IPS-20b (cell line): ENCODE measurements at regions not wholly inside any gene's neighbourhood (a gene's known extent, or its start where the extent isn't known, plus 50 kb on each side); places are given as distances from the start of the nearest gene placed in this dataset.

ENCODE experiments used
- H3K27ac ChIP-seq: one replicate; pipeline ENCODE4 v1.5.1; 2013; ENCODE audit warnings: low read length
- H3K27me3 ChIP-seq: 2 replicates; pipeline ENCODE4 v1.6.1; 2013; ENCODE audit warnings: mild to moderate bottlenecking, low read length, inconsistent platforms; ENCODE audit not compliant: insufficient read depth
- H3K36me3 ChIP-seq: 2 replicates; pipeline ENCODE4 v1.6.1; 2013; ENCODE audit warnings: low read depth, mild to moderate bottlenecking, inconsistent platforms, low read length, moderate library complexity; ENCODE audit not compliant: insufficient read depth
- H3K4me1 ChIP-seq: 2 replicates; pipeline ENCODE4 v1.6.1; 2013; ENCODE audit warnings: mild to moderate bottlenecking, control low read depth, inconsistent platforms, low read length, moderate library complexity; ENCODE audit not compliant: insufficient read depth
- H3K4me3 ChIP-seq: 2 replicates; pipeline ENCODE4 v1.5.1; 2013; ENCODE audit warnings: mild to moderate bottlenecking, low read length, inconsistent platforms
- H3K9ac ChIP-seq: 2 replicates; pipeline ENCODE4 v1.6.1; 2013; ENCODE audit warnings: low read depth, mild to moderate bottlenecking, inconsistent platforms, low read length, moderate library complexity
- H3K9me3 ChIP-seq: 2 replicates; pipeline ENCODE4 v1.6.1; 2013; ENCODE audit warnings: mild to moderate bottlenecking, low read depth, low read length, inconsistent platforms; ENCODE audit not compliant: insufficient read depth

DNA sequence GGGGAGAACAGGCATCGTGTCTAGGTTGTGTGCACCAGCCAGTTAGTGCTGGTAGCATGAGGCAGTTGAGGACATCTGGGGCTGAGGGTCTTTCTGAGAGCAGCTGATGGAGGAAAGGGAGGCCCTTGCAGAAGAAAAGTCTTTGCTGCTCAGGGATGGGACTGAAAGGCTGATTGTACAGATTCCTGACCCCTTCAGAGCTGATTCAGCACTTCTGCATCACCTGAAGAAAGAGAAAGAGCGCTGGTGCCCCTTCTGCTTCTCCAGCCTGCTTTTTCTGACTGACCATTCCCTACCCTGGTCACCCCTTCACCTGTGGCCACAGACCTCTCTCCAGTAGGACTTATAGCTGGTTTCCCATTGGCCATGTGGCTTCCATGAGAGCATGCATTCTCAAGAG is 476.2 kb downstream of the TSHZ3 start:
- H3K9ac ChIP-seq, result no peak overlapping the region
- H3K27ac ChIP-seq, result no peak overlapping the region
- no peak overlapping the region for H3K4me3 ChIP-seq
- no peaks in the 10 kb centered on the region for H3K4me1 ChIP-seq
- no peaks in the 10 kb centered on the region for H3K36me3 ChIP-seq
- H3K9me3 ChIP-seq, result no peaks in the 10 kb centered on the region
- no peaks in the 10 kb centered on the region for H3K27me3 ChIP-seq

DNA sequence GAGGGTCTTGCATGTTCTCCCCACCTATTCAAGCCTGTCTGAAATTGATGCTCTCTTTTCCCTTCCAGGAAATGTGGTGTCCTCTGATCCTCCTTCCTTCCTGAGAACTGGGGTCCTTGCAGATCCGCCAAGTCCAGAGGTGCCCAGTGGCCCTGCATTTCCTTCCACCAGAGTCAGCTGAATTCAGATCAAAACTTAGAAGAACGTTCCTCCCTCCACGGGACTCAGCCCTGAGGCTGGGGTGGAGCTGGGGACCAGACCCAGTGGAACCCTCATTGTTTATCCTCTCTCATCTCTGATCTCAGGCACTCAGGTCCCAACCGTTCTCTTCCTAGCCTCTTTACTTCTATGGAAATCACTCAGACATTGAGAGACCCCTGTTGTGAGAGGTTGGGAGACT is 477.3 kb downstream of the TSHZ3 start:
- Histone ChIP-seq H3K4me3 (no peak overlapping the region), H3K27me3 (no peaks in the 10 kb centered on the region), H3K9ac (no peak overlapping the region), H3K36me3 (no peaks in the 10 kb centered on the region), H3K27ac (no peak overlapping the region), H3K4me1 (no peaks in the 10 kb centered on the region), H3K9me3 (no peaks in the 10 kb centered on the region)

DNA sequence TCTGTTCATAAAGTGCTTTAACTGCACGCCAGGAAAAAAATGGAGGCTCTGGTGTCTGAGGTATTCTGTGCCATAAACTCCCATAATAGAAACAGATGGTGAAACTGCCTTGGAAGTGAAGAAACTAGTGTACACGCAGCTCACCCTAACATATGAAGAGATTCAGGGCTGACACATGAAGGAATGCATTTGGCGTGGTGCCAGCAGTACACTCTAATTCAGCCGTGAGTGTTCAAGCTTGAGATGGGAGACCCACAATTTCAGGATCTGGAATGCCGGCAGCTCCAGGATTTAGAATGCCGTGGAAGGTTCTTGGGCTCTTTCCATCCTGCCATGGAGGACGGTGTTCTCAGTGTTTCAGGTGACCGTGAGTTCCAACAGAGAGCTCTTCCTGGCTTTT is 478.4 kb downstream of the TSHZ3 start:
- no peak overlapping the region for H3K27ac ChIP-seq
- H3K27me3 ChIP-seq, result no peaks in the 10 kb centered on the region
- no peak overlapping the region for H3K9ac ChIP-seq
- H3K4me1 ChIP-seq, result no peaks in the 10 kb centered on the region
- no peaks in the 10 kb centered on the region for H3K9me3 ChIP-seq
- no peak overlapping the region for H3K4me3 ChIP-seq
- H3K36me3 ChIP-seq, result no peaks in the 10 kb centered on the region

DNA sequence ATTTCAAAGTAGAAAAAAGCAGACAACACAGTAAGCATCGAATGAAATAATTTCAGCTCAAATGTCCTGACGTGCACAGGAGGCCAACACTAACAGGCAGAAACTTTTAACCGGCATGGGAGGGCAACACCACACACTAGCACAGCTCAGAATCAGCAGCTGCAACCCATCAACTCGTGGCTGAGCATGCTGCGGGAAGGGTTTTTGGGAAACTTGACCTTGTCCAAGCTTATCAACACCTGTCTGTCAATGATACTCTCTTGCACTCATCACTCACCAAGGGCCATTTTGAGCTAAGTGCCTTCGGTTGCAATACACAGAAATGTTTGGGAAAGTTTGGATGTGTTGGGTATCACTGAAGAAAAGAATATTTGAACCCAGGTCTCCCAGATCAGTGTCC is 483.7 kb downstream of the TSHZ3 start:
- Histone ChIP-seq H3K27me3 (no peaks in the 10 kb centered on the region), H3K36me3 (no peaks in the 10 kb centered on the region), H3K9ac (no peak overlapping the region), H3K9me3 (no peaks in the 10 kb centered on the region), H3K27ac (no peak overlapping the region), H3K4me1 (no peaks in the 10 kb centered on the region), H3K4me3 (no peak overlapping the region)

DNA sequence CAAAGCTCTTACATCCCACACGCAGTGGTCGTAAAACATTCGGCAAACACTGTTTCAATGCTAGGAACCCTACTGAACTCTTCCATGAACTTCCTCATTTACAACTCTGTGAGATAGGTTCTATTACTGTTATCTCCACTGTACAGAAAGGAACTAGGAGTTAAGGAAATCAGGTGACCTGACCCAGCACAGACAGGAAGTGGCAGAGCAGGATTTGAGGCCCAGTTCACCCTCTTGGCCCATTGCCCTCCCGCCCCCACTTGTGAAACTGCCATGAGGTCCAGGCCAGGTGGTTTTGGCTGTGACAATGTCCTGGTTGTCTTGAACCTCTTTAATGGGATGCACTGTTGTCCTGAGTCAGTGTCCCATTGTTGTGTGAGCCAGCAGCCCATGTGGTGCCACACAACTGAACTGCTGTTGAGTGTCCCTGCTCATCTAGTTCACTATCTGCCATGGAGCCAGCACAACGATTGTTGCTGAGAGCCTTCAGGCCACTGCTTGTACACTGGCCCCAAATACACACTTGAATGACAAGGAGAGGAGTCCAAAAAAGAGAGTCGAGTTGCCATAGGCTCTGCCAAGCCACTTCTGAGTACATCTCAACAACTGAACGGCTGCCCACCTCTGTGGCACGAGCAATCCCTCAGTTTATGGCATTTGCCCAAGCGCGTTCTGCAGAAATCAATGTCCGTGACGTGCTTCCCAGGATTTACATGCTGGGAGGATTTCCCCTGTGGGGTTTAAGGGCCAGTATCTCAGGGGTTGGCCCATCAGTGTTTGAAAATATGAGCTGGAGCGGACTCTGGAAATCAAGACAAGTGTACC is 484.6 kb downstream of the TSHZ3 start:
- Histone ChIP-seq H3K9me3 (no peaks in the 10 kb centered on the region), H3K9ac (no peak overlapping the region), H3K27me3 (no peaks in the 10 kb centered on the region), H3K4me3 (no peak overlapping the region), H3K36me3 (no peaks in the 10 kb centered on the region), H3K27ac (no peak overlapping the region), H3K4me1 (no peaks in the 10 kb centered on the region)

DNA sequence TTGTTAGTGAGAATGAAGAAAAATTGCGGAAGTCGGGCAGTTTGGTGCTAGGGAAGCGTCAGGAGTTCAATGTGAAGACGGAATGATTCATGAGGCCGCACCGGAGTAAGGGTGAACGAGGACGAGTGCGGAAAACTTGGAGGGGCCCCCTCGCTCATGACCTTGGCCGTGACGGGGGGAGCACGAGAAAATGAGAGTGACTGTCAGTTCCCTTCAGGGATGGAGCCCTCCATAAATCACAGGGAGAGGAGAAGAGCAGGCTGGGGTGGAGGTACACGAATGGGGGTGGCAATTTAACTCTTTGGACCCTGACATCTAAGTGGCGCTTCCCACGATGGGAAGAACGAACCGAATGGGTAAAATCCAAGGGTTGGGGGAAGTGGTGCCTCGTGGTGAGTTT is 486.4 kb downstream of the TSHZ3 start:
- no peaks in the 10 kb centered on the region for H3K36me3 ChIP-seq
- no peaks in the 10 kb centered on the region for H3K4me1 ChIP-seq
- H3K9ac ChIP-seq, result no peak overlapping the region
- no peaks in the 10 kb centered on the region for H3K27me3 ChIP-seq
- no peak overlapping the region for H3K4me3 ChIP-seq
- H3K9me3 ChIP-seq, result no peaks in the 10 kb centered on the region
- H3K27ac ChIP-seq, result no peak overlapping the region

DNA sequence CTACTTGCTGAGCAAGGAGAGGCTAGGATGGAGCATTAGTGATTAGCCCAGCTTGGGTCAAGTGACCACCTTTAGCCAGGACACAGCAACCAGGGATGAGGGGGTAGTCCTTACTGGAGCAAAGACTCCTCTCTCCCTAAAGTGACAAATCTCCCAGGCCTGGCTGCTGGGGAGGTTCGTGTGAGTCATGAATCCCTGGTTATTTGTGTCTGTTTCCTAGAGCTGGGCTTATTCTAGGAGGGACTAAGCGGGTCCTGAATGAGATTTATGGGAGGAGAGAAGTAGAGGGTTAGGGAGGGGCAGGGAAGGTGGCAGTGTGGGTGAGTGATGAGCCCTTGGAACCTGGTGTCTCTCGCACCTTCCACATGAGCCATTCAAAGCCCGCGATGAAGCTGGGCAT is 487.3 kb downstream of the TSHZ3 start:
- Histone ChIP-seq H3K4me3 (no peak overlapping the region), H3K4me1 (no peaks in the 10 kb centered on the region), H3K36me3 (no peaks in the 10 kb centered on the region), H3K9ac (no peak overlapping the region), H3K27ac (no peak overlapping the region), H3K9me3 (no peaks in the 10 kb centered on the region), H3K27me3 (no peaks in the 10 kb centered on the region)

DNA sequence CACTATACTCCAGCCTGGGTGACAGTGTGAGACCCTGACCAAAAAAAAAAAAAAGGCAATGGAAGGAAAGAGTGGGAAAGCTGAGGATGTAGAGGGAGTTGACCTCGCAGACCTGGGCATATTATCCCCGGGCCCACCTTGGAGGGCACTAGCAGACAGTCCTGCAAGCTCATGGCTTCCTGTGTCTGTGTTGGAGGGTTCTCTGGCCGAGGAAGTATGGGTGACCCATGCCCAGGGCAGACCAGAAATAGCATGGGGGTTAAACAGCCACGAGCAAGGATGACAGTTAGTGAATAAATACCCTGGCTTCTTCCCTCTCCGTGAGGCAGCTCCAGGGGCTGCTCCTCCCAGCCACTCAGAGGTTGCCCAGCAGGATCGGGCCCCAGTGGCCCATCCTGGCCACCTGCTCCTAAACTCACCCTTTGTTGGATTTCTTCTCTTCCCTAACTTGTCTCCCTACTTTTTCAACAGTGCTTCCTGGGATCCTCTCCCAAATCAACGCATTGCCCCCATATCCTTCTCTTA is 485.8 kb downstream of the ZNF536 start:
- Histone ChIP-seq H3K36me3 (no peaks in the 10 kb centered on the region), H3K4me3 (no peak overlapping the region), H3K27ac (no peak overlapping the region), H3K9ac (no peak overlapping the region), H3K4me1 (no peaks in the 10 kb centered on the region), H3K9me3 (no peaks in the 10 kb centered on the region), H3K27me3 (no peaks in the 10 kb centered on the region)

DNA sequence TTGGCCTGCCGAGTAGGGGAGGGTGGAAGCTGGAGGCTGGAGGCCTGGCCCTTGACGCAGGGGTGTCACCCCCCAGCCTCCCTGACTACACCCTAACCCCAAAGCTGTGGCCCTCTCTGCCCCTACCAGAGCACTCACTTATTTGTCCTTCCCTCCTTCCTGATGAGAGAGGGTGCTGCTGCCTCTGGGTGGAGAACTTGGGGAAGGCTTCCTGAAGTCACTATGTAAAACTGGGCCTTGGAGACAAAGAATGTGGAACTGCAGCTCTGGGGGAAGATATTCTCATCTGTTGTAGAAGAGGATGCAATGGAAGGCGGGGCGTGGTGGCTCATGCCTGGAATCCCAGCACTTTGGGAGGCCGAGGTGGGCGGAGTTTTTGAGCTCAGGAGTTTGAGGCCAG is 485.2 kb downstream of the ZNF536 start:
- H3K36me3 ChIP-seq, result no peaks in the 10 kb centered on the region
- H3K4me1 ChIP-seq, result no peaks in the 10 kb centered on the region
- no peak overlapping the region for H3K27ac ChIP-seq
- H3K27me3 ChIP-seq, result no peaks in the 10 kb centered on the region
- H3K4me3 ChIP-seq, result no peak overlapping the region
- no peak overlapping the region for H3K9ac ChIP-seq
- no peaks in the 10 kb centered on the region for H3K9me3 ChIP-seq

DNA sequence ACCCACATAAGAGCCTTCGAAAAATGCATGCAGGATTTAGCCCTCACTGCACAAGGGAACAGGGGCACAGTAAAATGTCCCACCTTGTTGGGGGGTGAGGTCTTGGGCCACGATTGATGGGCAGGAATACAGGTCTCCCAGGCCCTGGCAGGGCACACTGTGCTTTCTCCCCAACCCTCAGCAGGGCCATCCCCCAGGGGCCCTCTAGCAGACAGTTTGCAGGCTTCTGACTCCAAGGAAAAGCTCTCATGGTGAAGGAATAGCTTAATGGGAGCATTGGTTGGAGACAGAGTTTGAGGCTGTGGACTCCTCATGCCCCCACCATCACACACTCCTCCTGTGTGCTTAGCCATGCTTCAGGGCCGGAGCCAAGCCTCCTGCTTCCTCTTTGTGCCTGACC is 484.6 kb downstream of the ZNF536 start:
- Histone ChIP-seq H3K27me3 (no peaks in the 10 kb centered on the region), H3K9ac (no peak overlapping the region), H3K27ac (no peak overlapping the region), H3K36me3 (no peaks in the 10 kb centered on the region), H3K9me3 (no peaks in the 10 kb centered on the region), H3K4me1 (no peaks in the 10 kb centered on the region), H3K4me3 (no peak overlapping the region)

DNA sequence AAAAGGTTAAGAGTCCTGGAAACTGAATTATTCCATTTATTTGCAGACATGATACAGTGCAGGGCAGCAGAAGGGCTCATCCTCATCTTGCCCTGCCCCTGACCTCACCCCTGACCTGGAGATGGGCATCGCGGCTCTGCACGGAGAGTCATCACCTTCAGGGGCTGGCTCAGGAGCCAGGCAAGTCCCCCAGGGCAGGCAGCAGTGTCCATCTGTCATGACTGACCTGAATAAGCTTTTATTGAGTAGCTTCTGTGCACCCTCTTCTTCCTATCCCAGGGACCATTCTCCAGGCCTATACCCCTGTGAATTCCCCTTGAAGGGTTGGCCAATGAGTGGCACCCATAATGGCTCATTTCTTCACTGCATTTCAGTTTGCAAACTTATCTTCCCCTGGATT is 484.2 kb downstream of the ZNF536 start:
- Histone ChIP-seq H3K9me3 (no peaks in the 10 kb centered on the region), H3K4me1 (no peaks in the 10 kb centered on the region), H3K27ac (no peak overlapping the region), H3K36me3 (no peaks in the 10 kb centered on the region), H3K27me3 (no peaks in the 10 kb centered on the region), H3K4me3 (no peak overlapping the region), H3K9ac (no peak overlapping the region)

DNA sequence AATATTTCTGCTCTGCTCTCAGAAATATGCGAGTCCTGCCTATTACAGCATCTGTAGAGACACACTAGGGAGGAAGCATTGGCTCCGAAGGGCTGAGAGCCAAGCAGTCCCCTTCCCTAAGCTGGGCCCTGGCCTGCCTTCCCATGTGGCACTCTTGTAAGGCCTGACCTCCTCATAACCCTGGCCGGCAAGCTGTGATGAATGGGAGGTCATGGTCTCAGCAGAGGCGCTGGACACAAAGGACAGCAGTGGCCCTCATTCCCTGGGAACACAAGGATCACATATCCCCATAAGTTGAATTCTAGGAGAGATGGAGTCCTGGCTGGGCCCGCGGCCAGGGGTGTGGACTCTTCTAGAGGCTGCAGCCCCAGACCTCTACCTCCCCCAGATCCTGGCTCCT is 483.3 kb downstream of the ZNF536 start:
- Histone ChIP-seq H3K9me3 (no peaks in the 10 kb centered on the region), H3K4me3 (no peak overlapping the region), H3K36me3 (no peaks in the 10 kb centered on the region), H3K4me1 (no peaks in the 10 kb centered on the region), H3K27me3 (no peaks in the 10 kb centered on the region), H3K27ac (no peak overlapping the region), H3K9ac (no peak overlapping the region)
